ENCODE measurements at regions not wholly inside any gene's neighbourhood (a gene's known extent, or its start where the extent isn't known, plus 50 kb on each side); places are given as distances from the start of the nearest gene placed in this dataset.

DNA sequence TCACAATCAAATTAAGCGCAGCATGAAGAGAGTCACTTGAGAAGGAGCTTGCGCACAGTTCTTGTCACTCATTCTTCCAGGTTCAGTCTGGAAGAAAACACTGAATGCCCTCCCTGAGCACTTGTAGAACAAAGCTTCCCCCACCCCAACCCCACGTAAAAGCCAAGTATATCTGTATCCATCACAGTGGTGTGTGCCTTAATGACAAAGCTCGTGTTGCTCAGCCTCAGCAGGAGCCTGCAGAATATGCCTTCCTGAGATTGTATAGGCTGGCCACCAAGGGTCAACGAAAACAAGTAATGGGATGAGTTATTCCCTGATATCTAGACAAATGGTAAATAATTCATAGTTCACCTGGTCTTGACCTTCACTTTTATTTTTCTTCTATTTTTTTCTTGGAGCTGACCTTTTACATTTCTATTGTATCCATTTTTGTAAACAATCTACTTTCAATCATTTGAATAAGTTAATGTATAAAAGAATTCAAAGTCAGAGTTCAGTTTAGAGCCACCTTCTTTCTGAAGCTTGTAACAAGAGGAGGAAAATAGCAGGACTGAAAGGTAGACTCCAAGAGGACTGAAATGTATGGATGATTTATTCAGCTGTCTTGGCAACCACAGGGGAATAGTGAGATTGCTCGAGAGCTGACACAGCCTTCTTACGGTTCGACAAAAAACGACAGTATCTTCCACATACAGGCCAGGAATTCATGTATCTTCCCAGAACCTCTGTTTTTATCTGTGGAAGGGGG lies 405.5 kb upstream of the TPM1 start:
- TF ChIP-seq EZH2phosphoT487 (IDR thresholded peaks at IDR 0.05; ENCODE audit: low read length) (no peak), CTCF (IDR thresholded peaks at IDR 0.05; ENCODE audit: low read length) (no peak)
- Histone ChIP-seq H3K9ac (ENCODE audit: low read length) (no peak overlapping the region), H3K79me2 (ENCODE audit: low read length) (no peaks in the 10 kb centered on the region), H3K4me3 (ENCODE audit: low read length) (no peak overlapping the region), H4K20me1 (ENCODE audit: insufficient read depth, low read length) (no peaks in the 10 kb centered on the region), H2AFZ (ENCODE audit: low read length) (no peak overlapping the region), H3K4me1 (ENCODE audit: low read length) (no peaks in the 10 kb centered on the region), H3K27me3 (replicated peaks; ENCODE audit: insufficient read depth, low read length) (no peaks in the 10 kb centered on the region), H3K4me2 (ENCODE audit: low read depth, low read length) (no peak overlapping the region), H3K9me2 (replicated peaks; ENCODE audit: insufficient read depth, low read length) (no peaks in the 10 kb centered on the region), H3K27ac (ENCODE audit: low read length) (no peak overlapping the region), H3K36me3 (replicated peaks; ENCODE audit: insufficient read depth, low read length) (no peaks in the 10 kb centered on the region), H3F3A (ENCODE audit: insufficient read depth, low read length) (no peaks in the 10 kb centered on the region), H3K9me3 (replicated peaks; ENCODE audit: insufficient read depth, low read length) (no peaks in the 10 kb centered on the region)
- DNase-seq: no peak

- Histone ChIP-seq H3K36me3 (replicated peaks; ENCODE audit: insufficient read depth, low read length) (no peaks in the 10 kb centered on the region), H3K27me3 (replicated peaks; ENCODE audit: insufficient read depth, low read length) (no peaks in the 10 kb centered on the region), H3K9ac (ENCODE audit: low read length) (no peak overlapping the region), H4K20me1 (ENCODE audit: insufficient read depth, low read length) (no peaks in the 10 kb centered on the region), H3K9me2 (replicated peaks; ENCODE audit: insufficient read depth, low read length) (no peaks in the 10 kb centered on the region), H3K27ac (ENCODE audit: low read length) (no peak overlapping the region), H2AFZ (ENCODE audit: low read length) (no peak overlapping the region), H3K4me3 (ENCODE audit: low read length) (no peak overlapping the region), H3K4me2 (ENCODE audit: low read depth, low read length) (no peak overlapping the region), H3K79me2 (ENCODE audit: low read length) (no peaks in the 10 kb centered on the region), H3K4me1 (ENCODE audit: low read length) (no peaks in the 10 kb centered on the region), H3F3A (ENCODE audit: insufficient read depth, low read length) (no peaks in the 10 kb centered on the region), H3K9me3 (replicated peaks; ENCODE audit: insufficient read depth, low read length) (no peaks in the 10 kb centered on the region)
- DNase-seq: no peak
- no peak for TF ChIP-seq EZH2 (optimal IDR thresholded peaks at IDR 0.05; ENCODE audit: low read depth, low read length)
- TF ChIP-seq CTCF (IDR thresholded peaks at IDR 0.05; ENCODE audit: low read length): no peak
- TF ChIP-seq EZH2phosphoT487 (IDR thresholded peaks at IDR 0.05; ENCODE audit: low read length): no peak
These were observed 405.0 kb upstream of the TPM1 start for GRCh38 chr15:62637574-62637897.

- H3F3A ChIP-seq (ENCODE audit: insufficient read depth, low read length): no peaks in the 10 kb centered on the region
- H3K4me2 ChIP-seq (ENCODE audit: low read depth, low read length): no peak overlapping the region
- TF ChIP-seq EZH2 (optimal IDR thresholded peaks at IDR 0.05; ENCODE audit: low read depth, low read length) (no peak), CTCF (IDR thresholded peaks at IDR 0.05; ENCODE audit: low read length) (no peak), EZH2phosphoT487 (IDR thresholded peaks at IDR 0.05; ENCODE audit: low read length) (no peak)
- no peak overlapping the region for H2AFZ ChIP-seq (ENCODE audit: low read length)
- H4K20me1 ChIP-seq (ENCODE audit: insufficient read depth, low read length): no peaks in the 10 kb centered on the region
- no peaks in the 10 kb centered on the region for H3K9me3 ChIP-seq (replicated peaks; ENCODE audit: insufficient read depth, low read length)
- no peaks in the 10 kb centered on the region for H3K27me3 ChIP-seq (replicated peaks; ENCODE audit: insufficient read depth, low read length)
- H3K9ac ChIP-seq (ENCODE audit: low read length): no peak overlapping the region
- H3K4me1 ChIP-seq (ENCODE audit: low read length): no peaks in the 10 kb centered on the region
- H3K4me3 ChIP-seq (ENCODE audit: low read length): no peak overlapping the region
- no peaks in the 10 kb centered on the region for H3K9me2 ChIP-seq (replicated peaks; ENCODE audit: insufficient read depth, low read length)
- H3K79me2 ChIP-seq (ENCODE audit: low read length): no peaks in the 10 kb centered on the region
- DNase-seq: no peak
- no peak overlapping the region for H3K27ac ChIP-seq (ENCODE audit: low read length)
- no peaks in the 10 kb centered on the region for H3K36me3 ChIP-seq (replicated peaks; ENCODE audit: insufficient read depth, low read length)
These were observed 404.5 kb upstream of the TPM1 start for GRCh38 chr15:62637950-62638619.

Measured in MM.1S (cell line).